ENCODE measurements at regions not wholly inside any gene's neighbourhood (a gene's known extent, or its start where the extent isn't known, plus 50 kb on each side); places are given as distances from the start of the nearest gene placed in this dataset.

GRCh38 chr7:49150486-49150885 lies 226.1 kb downstream of the CDC14C start:
- TF ChIP-seq CTCF (IDR thresholded peaks at IDR 0.05; ENCODE audit: low read length) (no peak), EZH2 (IDR thresholded peaks at IDR 0.05; ENCODE audit: borderline replicate concordance, low read length) (no peak)

Data from OCI-LY1 (cell line).